Fibroblast of skin of back (primary cell): ENCODE measurements at regions not wholly inside any gene's neighbourhood (a gene's known extent, or its start where the extent isn't known, plus 50 kb on each side); places are given as distances from the start of the nearest gene placed in this dataset.

ENCODE experiments used
- DNase-seq: peaks from one replicate; pipeline ENCODE4 v3.0.0-alpha.2; 2013

DNA sequence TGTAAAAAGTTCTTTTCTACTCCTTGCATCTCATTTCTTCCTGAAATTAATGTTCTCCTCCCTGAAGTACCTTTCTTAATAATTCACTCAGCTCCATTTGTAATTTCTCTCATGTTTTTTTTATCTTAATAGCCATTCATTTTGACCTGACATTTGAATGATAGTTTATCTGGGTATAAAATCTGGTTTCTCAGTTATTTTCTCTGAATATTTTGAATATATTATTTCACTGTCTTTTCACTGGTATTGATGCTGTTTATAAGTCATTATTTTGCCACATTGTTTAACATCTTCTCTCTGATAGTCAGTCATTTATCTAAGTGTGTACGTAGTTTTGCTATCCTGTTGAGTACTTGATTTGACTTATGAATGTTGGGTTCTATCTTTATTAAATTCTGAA lies 68.8 kb upstream of the ARHGAP18 start:
- no peak for DNase-seq

DNA sequence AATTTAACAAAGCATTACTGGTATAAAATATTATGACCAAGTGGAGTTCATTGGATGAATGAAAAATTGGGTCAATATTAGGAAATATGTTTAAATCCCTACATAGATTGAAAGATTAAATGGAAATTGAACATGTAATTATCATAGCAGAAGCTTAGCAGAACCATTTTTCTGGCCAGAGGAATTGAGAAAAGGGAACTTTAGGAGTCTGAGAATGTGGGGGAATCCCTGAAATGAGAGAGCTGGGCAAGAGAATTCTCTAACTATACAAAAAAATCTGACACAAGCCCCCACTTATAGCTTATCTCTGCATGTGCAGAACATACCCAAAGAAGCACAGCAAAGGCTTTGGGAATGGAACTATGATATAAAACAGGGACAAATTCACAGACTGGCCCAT lies 67.4 kb upstream of the ARHGAP18 start:
- DNase-seq, result no peak

DNA sequence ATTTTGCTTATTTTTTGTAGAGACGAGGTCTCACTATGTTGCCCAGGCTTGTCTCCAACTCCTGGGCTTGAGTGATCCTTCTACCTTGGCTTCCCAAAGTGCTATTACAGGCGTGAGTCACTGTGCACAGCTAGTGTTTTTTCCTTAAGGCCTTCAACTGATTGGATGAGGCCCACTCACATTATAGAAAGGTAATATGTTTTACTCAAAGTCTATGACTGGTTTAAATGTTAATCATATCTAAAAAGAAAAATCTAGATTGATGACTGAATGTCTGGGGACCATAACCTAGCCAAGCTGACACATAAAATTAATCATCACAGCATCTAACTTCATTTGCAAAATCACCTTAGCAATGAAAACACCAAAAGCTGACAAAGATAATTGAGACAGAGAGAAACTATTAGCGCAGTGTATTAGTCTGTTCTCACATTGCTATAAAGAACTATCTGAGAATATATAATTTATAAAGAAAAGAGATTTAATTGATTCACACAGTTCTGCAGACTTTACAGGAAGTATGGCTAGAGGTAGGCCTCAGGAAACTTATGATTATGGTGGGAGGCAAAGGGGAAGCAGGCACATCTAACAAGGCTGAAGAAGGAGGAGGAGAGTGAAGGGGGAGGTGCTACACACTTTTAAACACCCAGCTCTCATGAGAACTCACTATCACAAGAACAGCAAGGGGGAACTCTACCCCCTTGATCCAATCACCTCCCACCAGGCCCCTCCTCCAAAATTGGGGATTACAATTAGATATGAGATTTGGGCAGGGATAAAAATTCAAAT lies 66.8 kb upstream of the ARHGAP18 start:
- no peak for DNase-seq

DNA sequence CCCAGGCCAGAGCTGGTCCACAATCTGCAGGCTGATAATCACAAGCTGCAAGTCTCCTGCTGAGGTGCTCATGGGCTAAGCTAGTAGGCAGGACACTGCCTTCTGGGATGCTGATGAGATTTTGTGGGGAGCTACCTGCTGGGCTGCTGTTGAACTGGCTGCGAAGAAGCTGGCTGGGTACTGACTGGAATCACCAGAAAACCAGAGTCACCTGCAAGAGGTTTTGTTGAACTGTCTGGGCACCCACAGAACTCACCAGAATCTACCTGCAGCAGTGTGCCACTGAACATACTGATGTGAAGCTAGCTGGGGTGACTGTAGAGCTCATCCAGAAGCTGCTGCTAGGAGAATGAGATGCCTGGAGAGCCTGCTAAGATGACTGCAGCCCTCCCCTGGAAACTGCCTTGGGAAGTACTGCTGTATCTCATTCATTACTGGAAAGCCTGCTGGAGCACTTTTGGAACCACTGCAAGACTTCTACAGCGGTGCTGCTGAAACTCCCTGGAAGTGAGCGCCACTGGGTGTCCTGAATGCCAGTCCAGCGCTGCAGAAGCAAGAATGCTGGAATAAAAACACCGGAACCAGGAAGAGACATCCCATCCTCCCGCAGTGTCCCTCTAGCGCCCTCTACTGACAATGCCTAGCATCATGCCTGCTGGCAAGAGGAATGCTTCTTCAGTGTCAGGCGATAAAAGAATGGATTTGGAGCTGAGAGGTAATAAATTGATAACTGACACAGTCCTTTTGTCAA lies 64.9 kb upstream of the ARHGAP18 start:
- peak; percentile 81 for DNase-seq

DNA sequence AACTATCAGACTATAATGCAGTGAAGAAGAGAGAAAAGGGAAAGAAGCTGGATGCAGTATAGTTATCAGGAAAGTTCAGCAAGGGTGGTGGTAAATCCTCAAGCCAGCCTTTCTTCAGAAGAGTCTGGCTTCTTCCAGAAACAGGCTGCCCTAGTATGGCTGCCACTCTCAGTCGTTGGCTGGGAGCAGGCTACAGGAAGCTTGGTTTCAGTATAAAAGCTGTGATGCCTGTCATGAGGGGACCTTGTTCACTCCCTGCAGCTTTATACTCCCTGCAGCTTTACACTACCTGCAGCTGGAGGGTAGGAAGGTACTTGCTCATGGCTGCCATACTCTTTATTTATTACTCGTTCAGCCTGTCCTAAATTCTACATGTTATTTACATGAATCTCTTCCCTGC lies 63.3 kb upstream of the ARHGAP18 start:
- DNase-seq, result no peak

DNA sequence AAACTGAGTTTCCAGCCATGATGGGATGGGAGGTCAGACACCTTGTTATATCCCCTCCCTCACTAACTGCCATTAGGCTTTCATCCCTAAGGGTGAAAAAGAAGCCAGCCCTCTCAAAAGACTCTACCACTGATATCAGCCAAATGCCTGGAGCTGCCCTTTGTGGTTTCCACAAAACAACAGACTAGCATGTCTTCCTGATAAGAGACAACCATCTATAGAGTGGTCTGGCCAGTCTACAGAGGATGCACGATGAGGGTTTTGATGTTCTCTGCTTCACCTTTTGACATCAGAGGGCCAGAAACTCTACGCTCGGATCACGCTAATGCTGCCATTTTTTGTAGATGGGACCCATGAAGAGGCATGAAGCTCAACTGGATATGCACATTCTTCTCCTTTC lies 61.7 kb upstream of the ARHGAP18 start:
- DNase-seq, result no peak

DNA sequence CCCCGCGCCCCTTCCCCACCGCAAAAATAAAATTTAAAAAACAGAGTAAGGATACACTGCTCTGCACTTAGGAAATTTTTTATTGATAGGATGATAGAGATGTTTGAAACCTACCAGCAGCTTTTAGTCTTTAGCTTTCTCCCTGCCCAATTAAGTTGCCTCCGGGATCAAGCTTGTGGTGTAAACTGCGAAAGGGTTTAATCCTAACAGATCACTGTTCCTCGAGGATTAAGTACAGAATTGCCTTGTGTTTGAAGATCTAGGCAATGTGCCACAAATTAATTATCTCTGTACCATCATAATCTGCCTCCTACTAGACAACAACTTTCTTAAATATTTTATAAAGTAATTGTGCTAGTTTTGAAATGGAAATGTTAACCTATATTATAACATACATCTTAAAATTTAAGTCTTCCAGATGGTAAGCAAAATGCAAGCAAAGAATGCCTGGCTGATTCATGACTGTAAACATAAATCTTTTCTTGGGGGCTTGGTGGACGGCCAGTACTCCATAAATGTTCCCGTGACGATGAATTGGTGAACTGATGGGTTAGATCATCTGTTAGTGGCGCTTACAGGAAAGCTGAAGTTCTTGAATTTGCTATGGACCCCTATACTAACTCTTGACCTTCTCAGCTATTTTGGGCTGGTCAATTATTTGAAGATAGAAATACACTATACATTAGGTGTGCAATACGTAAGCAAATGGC lies 58.0 kb upstream of the ARHGAP18 start:
- DNase-seq, result no peak

DNA sequence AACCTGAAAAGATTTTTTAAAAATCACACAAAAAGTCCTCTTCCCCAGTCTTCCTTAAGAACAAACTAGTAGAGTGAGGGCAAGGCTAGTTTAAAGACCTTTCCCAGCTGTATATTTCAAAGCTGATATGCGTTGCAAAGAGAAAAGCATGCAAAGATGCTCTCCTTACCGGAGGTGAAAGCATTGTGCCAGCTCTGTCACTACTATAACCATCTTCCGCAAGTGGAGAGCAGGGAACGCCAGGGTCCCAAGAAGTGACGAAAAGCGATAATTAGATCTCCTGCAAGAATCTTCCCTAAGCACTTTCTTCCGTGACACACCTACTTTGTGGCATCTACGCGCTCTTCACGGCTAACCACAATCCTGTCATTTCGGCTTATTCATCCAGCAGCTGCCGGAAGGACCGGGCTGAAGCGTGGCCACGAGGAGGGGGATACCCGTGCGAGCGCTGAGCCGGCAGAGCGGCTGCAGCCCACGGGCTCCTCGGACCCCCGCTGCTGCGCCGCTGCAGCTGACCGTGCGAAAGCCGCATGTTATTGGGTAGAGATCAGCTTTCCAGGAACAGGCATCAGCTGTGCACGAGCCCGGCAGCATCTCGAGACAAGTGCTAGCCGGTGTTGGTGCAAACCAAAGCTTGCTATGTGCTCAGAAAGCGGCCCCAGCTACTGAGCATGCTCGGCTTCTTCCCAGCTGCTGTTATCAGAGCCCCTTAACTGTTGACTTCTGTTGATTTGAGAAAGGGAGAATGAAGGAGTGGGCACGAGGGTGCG lies 57.2 kb upstream of the ARHGAP18 start:
- peak; percentile 62 for DNase-seq

DNA sequence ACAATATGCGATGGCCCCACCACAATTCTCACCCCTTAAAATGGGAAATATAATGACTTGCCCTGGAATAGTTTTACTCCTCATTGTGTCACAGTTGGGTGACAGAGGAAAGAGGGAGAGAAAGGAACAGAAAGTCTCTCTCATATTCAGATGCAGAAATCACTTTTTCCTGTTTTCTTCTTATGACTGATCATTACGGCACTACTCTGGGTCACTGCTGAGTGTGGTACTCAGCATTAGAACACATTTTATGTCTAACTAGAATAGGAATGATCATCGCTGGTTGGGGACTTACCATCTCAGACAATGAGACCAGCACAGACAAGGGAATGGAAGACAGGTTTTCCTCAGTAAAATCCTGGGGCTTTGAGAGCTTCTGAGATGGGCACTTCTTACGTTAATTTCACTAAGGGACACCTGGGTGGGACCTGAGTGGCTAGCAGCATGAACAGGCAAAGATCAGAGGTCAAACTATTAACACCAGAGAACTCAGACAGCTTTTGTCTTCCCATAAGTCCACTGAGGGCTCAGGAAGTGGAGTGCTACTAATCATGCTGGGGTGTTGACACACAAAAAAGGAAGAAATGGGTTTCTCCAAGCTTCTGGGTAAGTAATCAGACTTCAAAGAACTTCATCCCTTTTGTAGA lies 54.9 kb upstream of the ARHGAP18 start:
- no peak for DNase-seq

DNA sequence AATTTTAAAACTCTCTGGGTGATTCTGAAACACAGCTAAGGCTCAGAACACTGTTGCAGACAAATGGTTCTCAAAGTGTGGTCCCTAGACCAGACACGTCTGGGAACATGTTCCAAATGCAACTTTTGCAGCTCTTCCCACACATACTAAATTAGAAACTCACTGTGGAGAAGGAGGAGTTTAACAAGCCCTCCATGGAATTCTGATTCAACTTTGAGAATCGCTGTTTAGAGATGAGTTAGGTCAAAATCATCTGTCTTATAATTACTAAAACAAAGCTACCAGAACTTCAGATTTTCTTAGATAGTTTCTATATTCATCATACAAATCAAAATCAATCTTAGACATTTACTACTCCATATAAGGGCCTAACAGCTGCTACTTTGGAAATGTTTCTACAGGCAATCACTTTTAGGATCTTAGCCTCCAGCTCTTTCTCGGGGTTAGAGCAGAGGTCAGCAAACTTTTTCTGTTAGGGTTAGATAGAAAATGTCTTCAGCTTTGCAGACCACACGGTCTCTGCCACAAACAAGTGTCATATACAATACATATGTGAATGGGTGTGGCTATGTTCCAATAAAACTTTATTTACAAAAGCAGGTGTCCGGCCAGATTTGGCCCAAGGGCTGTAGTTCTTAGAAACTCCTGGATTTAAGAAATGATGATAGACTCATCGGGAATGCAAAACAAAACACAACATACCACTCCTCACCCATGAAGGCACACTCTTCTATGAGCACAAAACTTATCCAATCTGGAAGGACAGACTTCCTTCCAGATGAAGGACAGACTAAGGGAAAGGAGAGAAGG lies 50.0 kb upstream of the ARHGAP18 start:
- DNase-seq, result peak; percentile 81
